RPMI7951 (cell line): ENCODE measurements at regions not wholly inside any gene's neighbourhood (a gene's known extent, or its start where the extent isn't known, plus 50 kb on each side); places are given as distances from the start of the nearest gene placed in this dataset.
A peak's percentile ranks its signal among the peaks of the same experiment; 100 is the strongest.

Experiments
- DNase-seq: peaks from one replicate; pipeline ENCODE4 v3.0.0-alpha.2; 2012; ENCODE audit warnings: low read depth

DNA sequence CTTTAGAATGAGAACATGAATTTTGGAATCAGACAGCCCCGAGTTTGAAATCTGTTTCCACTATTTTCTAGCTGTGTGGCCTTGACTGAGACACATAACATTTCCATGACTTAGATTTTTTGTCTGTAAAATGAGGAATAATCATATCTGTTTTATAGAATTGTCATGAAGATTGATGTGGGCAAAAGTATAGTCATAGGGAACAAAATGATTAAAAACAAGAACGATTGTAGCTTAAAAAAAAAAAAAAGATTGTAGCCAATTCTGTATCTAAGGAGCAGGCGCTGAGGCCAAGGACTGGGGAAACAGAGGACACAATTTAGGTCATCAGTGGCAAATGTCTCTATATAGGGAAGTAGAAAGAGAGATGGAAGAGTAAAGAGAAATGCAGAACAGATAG, 201.6 kb upstream of the C1QTNF7 start:
- DNase-seq = no peak

- DNase-seq = peak; percentile 80
Measured at GRCh38 chr4:15231265-15232091, 196.4 kb upstream of the C1QTNF7 start.

DNA sequence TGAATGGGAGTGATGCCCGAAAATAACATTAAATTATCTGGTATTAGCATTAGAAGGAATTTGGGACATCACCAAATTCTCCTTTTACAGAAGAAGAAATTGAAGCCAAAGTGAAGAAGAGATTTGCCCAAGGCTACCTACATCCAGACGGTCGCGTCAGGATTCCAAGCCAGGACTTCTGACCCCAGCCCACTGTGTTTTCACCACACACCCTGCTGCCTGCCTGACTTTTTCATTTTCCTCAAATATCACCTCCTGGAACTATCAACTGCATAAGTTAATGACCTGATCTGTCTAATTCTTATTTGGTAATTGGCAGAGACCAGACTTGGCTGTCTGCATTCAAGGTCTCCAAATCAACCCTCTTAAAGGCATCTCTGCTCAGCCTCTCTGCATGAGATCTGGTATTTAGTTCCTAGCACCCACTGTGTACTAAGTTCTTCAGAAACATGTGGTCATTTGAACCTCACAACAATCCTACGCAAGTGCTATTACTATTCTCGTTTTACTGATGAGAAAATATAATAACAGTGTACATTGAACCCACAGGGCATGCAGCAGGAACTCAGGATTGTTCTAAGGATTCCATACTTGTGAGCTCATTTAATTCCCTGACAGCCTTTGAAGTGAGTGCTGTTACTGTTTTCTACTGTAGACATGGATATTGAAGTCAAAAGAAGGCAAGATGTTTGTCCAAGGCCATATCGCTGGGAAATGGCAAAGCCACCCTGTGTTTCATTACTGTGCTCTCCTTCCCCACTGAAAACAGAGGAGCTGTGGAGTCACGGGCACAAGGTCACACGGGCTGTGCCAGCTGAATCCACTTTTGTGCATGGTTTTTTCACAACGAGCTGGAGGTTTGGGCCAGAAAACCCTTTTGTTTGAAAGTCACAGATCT, 195.2 kb upstream of the C1QTNF7 start:
- DNase-seq = peak; percentile 69

- no peak for DNase-seq
Measured at GRCh38 chr4:15233264-15233597, 194.6 kb upstream of the C1QTNF7 start.

DNA sequence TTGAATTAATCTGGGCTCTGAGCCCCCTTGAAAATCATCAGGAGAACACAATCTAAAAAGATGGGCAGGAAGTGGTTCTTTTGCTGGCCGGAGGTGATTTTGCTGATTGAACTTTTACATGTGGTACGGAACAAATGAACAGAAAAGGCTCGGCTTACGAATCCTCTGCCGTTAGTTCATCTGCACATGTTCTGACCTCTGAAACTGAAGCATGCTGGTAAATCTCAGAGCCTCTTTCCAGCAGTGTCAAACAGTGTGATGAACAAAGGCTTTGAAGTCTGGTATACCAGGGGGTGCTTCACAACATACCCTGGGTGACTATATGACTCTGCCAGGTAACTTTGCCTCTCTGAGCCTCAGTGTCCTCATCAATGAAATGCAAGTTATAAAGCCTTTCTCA, 194.2 kb upstream of the C1QTNF7 start:
- no peak for DNase-seq

GRCh38 chr4:15234116-15234855, 193.5 kb upstream of the C1QTNF7 start:
- DNase-seq = peak; percentile 95

DNA sequence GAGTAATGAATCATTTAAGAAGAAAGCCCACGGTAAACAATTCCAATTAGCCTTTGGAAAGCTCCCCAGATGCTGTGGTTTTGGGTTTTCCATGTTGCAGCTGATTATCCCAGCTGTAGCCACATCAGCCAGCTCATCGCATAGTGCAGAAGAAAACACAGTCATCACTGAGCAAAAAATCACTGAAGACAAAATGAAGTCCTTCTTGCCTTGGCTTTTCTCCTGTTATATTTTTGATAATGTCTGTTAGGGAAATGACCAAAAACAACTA, 193.0 kb upstream of the C1QTNF7 start:
- peak; percentile 97 for DNase-seq

- DNase-seq = peak; percentile 15
Measured at GRCh38 chr4:15235135-15235534, 192.7 kb upstream of the C1QTNF7 start.

DNA sequence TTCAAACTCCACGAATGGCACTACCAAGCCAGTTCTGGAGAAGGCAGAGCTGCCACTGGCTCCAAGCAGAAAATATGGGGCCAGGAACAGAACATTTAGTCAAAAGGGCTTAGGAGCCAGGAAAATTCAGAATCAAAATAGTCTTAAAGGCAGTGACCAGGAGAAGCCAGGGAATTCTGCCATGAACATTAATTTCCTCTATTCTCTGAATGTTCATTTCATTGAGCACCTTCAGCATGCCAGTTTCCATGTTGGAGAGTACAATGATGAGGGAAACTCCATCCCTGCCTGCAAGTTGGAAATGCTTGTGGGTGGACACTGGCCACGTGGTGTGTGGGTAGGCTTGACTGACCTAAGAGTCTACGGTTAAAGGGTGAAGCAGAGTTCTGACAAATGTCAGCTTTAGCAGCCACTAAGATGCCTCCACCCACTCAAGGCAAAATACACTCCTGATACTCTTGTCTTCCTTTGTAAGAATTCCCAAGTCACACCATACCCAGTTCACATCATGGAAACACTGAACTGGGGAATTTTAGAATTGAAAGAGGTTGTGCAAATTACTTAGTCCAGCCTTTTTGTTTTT, 190.1 kb upstream of the C1QTNF7 start:
- peak; percentile 15 for DNase-seq

- peak; percentile 65 for DNase-seq
Measured at GRCh38 chr4:15238720-15239119, 189.1 kb upstream of the C1QTNF7 start.

DNA sequence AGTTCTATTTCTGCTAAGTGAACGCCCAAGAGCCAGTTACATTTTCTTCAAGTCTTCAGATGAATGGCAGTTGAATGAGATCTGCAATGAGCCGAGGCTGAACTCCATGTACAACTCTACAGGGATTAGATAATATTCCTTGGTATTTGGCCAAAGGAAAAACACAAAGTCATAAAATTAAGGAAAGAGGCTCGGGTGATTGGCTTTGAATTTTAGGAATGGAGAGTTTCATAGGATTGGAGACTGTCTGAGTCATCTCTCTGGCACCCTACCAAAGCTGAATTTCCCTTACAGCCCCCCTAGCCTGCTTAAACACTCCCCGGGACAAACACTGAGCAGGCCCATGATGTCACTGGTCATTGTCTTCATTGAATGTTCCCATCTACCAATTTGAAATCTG, 188.0 kb upstream of the C1QTNF7 start:
- DNase-seq = peak; percentile 85

GRCh38 chr4:15240764-15241163, 187.1 kb upstream of the C1QTNF7 start:
- DNase-seq = peak; percentile 46

DNA sequence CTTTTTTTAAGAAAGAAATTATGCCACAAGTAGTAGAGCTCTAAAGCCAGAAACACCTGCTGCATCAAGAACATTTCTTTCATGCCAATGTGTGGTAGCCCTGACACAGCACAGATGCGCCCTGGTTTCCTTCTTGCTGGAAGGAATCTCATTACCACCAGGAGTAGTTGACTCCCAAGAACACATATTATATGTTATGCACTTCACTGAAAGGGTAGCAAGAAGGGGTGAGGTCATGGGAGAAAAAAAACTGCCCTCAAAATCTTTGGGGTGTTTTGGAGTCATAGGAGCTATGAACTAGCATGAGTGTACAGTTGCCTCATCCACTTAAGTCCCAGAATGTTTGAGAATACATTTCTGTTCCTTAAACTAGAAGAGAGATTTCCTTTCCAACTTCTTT, 185.8 kb upstream of the C1QTNF7 start:
- DNase-seq = no peak

DNA sequence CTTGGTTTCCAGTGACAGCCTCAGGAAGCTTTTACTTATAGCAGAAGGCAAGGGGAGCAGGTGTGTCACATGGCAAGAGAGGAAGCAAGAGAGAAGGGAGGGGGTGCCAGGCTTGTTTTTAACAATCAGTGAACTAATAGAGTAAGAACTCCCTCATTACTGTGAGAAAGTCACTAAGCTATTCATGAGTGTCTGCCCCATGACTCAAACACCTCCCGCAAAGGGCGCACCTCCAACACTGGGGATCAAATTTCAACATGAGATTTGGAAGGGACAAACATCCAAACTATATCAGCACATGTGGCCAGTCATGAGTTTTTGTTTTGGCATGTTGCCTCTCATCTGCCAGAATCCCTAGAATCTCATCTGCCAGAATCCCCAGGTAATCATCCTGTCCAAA, 183.5 kb upstream of the C1QTNF7 start:
- DNase-seq = peak; percentile 83

DNA sequence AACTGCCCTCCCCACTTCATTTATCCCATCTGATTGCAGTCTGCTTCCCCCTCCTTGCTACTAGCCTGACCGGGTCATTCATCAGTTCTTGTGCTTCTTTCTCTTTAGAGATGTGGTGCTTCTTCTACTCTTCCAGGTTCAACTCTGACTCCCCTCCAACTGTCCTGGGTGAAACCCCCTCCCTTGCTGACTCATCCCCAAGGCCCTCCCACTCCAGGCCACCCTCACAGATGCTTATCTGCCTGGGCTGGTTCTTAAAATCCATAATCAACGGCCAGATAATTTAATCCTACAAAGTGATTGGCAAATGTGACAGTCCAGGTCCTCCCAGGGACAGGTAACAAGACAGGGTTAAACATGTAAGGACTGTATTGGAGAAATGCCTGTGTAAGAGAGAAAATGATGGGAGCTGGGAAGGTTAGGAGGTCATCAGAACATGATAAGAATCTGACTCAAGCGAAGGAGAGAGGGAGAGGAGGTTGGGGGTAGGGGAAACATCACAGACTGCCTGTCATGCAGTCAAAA, 182.8 kb upstream of the C1QTNF7 start:
- DNase-seq = peak; percentile 37

- DNase-seq = peak; percentile 92
Measured at GRCh38 chr4:15250021-15250441, 177.8 kb upstream of the C1QTNF7 start.

DNA sequence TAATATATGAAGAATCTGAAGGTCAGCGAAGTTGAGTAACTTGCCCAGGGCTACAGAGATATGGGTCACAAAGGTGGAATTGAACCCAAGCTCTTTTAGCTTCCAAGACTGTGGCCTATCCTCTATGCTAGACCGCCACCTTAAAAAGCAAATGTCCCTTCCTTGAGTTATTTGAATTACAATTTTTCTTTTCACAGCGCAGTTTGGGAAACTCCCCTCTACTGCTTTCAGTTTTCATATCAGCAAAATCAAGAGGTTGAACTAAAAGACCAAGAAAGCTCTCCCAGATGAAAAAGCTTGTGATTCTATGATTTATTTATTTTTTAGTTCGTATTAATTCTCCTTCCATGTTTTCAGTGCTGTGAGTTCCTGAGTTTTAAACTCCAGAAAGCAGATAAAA, 174.5 kb upstream of the C1QTNF7 start:
- no peak for DNase-seq

DNA sequence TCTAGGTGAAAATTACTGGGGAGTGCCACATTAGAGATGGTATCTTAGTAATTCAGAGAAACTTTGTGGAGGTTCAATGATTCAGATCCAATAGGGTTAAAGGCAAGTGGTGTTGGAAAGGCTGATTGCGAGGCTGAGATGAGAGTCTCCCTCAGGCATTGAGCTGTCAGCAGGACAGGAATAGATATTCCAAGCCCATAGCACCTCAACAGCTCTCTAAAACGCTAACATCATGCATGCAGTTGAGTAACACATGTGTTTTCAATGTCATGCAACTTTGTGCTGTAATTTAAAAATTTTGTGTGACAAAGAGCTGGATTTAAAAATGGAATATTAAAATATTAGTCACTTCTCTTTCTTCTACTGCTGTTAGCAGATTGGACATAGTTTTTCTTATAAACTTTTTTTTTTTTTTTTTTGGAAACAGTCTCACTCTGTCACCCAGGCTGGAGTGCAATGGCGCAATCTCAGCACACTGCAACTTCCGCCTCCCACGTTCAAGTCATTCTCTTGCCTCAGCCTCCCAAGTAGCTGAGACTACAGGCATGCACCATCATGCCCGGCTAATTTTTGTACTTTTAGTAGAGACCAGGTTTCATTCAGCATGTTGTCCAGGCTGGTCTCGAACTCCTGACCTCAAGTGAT, 173.5 kb upstream of the C1QTNF7 start:
- peak; percentile 39 for DNase-seq

DNA sequence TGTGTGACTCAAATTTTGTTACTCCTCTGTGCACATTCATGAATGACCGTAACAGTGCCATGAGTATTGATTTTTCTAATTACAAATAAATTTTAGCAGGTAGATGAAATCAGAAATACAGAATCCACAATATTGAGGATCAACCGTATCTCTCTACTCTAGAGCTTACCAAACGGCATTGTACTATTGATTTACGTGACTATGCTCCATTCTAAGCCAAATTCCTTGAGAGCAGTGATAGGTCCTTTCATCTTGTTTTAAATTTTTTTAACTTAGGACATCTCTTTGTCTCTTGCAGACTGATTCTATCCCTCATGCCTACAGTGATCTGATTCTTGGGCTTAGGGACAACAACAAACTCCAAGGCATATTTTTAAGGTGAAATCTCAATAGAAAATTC, 172.3 kb upstream of the C1QTNF7 start:
- DNase-seq = no peak

- no peak for DNase-seq
Measured at GRCh38 chr4:15260758-15261157, 167.1 kb upstream of the C1QTNF7 start.

- peak; percentile 49 for DNase-seq
Measured at GRCh38 chr4:15262396-15262795, 165.4 kb upstream of the C1QTNF7 start.
